ENCODE measurements at regions not wholly inside any gene's neighbourhood (a gene's known extent, or its start where the extent isn't known, plus 50 kb on each side); places are given as distances from the start of the nearest gene placed in this dataset.

DNA sequence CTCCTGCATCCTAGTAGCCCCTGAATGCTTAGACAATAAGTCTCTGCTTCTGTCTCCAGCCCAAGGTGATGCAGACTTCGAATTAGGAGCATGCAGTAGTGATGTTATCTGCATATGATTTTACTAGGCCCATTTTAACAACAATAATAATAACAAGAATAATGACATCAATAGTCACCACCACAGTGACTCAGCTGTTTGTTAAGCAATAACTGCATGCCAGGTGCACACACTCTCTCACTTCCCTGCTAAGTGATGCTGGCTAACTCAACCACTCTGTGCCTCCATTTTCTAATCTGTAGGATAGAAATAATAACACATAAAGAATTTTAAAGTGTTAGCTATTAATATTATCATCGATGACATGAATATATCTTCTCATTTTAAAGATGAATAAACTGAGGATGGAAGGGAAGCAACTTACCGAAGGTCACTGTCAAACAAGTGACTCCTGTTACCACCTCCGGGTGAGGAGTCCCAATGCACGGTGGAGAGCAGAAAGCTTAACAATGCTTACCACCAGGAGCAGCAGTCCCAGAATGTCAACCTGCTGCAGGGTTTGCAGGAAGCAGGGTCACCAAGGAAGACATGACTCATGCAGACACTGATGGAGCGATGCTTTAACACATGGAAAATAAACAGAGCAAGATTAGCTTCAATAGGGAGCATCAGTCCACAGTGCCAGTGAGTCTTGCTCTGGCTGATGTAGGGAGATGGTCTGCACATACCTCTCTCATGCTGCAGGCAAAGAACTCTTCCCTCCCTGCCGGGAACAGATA, 290.2 kb downstream of the SPATA17 start:
- H3K27ac ChIP-seq, result no peak overlapping the region
- WGBS, 2 donors (ENCODE audit: low coverage in 1 of 2), result 50 to 72% methylated on average over 2 to 7 of the region's 7 CpGs
- intact Hi-C loops (cut with DNase I; ENCODE audit: low total_unique reads) (no loop called here), in situ Hi-C loops (cut with MboI; ENCODE audit: low pct_ligation_motif_present in 1 of 4, low pct_unique_long_range_greater_than_20kb in 1 of 4, low sequenced_read_pairs in 3 of 4) (no loop called here)
- no peaks in the 10 kb centered on the region for H3K36me3 ChIP-seq
- TF ChIP-seq POLR2A (IDR thresholded peaks at IDR 0.05), result no peak
- no peak for TF ChIP-seq EP300 (IDR thresholded peaks at IDR 0.05; ENCODE audit: low read depth)
- TF ChIP-seq POLR2AphosphoS5 (IDR thresholded peaks at IDR 0.05), result no peak
- TF ChIP-seq, protein P1, sequence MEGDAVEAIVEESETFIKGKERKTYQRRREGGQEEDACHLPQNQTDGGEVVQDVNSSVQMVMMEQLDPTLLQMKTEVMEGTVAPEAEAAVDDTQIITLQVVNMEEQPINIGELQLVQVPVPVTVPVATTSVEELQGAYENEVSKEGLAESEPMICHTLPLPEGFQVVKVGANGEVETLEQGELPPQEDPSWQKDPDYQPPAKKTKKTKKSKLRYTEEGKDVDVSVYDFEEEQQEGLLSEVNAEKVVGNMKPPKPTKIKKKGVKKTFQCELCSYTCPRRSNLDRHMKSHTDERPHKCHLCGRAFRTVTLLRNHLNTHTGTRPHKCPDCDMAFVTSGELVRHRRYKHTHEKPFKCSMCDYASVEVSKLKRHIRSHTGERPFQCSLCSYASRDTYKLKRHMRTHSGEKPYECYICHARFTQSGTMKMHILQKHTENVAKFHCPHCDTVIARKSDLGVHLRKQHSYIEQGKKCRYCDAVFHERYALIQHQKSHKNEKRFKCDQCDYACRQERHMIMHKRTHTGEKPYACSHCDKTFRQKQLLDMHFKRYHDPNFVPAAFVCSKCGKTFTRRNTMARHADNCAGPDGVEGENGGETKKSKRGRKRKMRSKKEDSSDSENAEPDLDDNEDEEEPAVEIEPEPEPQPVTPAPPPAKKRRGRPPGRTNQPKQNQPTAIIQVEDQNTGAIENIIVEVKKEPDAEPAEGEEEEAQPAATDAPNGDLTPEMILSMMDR (IDR thresholded peaks at IDR 0.05), result no peak
- no peak for DNase-seq
- H3K27me3 ChIP-seq, result peaks cover 9% of the 10 kb centered on the region
- no peaks in the 10 kb centered on the region for H3K9me3 ChIP-seq
- no peaks in the 10 kb centered on the region for H3K4me1 ChIP-seq
- H3K4me3 ChIP-seq, result no peak overlapping the region

DNA sequence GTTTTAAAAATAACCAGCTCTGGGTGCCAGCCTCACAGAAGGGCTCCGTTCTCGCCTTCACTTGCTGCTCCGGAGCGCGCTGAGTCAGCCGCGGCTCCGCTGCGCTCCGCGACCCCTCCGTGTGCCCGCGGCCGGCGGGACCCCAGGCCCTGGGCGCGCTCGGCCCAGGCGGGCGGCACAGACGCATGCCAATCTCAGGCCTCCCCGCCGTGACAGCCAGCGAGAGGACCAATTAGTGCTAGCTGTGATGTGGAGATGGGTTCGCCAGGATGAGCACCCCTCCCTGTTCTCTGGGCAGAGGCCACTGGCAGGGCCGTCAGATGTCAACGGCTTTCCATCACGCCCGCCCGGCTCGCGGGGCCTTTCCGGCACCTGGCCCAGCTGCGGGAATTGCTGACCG, 293.8 kb downstream of the SPATA17 start:
- H3K4me3 ChIP-seq, result no peak overlapping the region
- DNase-seq, result no peak
- no peaks in the 10 kb centered on the region for H3K9me3 ChIP-seq
- no peaks in the 10 kb centered on the region for H3K4me1 ChIP-seq
- intact Hi-C loops (cut with DNase I; ENCODE audit: low total_unique reads) (no loop called here), in situ Hi-C loops (cut with MboI; ENCODE audit: low pct_ligation_motif_present in 1 of 4, low pct_unique_long_range_greater_than_20kb in 1 of 4, low sequenced_read_pairs in 3 of 4) (no loop called here)
- H3K27me3 ChIP-seq, result peaks cover 9% of the 10 kb centered on the region
- no peak for TF ChIP-seq POLR2AphosphoS5 (IDR thresholded peaks at IDR 0.05)
- no peak for TF ChIP-seq POLR2A (IDR thresholded peaks at IDR 0.05)
- TF ChIP-seq, protein P1 (IDR thresholded peaks at IDR 0.05), result no peak
- no peak for TF ChIP-seq EP300 (IDR thresholded peaks at IDR 0.05; ENCODE audit: low read depth)
- no peak overlapping the region for H3K27ac ChIP-seq
- WGBS, 2 donors (ENCODE audit: low coverage in 1 of 2), result 17 to 20% methylated on average over 21 to 31 of the region's 36 CpGs
- H3K36me3 ChIP-seq, result no peaks in the 10 kb centered on the region

DNA sequence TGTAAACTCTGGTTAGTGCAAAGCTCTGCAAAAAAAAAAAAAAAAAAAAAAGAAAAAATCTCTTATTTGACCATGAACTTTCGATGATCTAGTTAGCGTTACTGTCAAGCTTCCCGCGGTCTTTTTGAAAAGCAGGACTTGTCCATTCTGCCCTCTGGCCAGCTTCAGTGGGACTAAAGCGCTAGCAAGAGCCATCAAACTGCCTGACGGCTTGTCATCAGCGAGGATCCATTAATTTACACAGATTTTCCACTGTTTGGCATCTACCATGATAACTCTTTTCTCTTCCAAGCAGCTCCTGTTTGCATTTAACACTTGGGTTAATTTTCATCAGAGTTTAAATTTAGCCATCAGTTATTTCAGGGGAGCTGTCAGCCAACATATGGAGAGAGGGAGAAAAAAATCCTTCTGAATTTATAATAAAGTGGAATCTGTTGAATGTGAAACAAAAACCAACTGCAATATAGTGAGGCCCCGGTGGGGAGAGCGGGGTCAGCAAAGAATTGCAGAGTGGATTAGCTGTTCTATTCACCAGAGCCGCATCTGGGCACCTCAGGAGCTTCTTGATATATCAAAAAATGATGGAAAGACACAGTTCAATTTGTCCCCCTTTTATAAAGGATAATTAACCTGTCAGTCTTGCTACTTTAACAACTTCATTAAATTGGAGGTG, 298.2 kb downstream of the SPATA17 start:
- no peak for TF ChIP-seq POLR2AphosphoS5 (IDR thresholded peaks at IDR 0.05)
- no peak for TF ChIP-seq POLR2A (IDR thresholded peaks at IDR 0.05)
- TF ChIP-seq, protein P1 (IDR thresholded peaks at IDR 0.05), result no peak
- TF ChIP-seq EP300 (IDR thresholded peaks at IDR 0.05; ENCODE audit: low read depth), result no peak
- 78 to 79% methylated on average over 10 of the region's 10 CpGs for WGBS, 2 donors (ENCODE audit: low coverage in 1 of 2)
- intact Hi-C loops (cut with DNase I; ENCODE audit: low total_unique reads), result no loop called here
- Histone ChIP-seq H3K27ac (no peak overlapping the region), H3K27me3 (peaks cover 9% of the 10 kb centered on the region), H3K4me3 (no peak overlapping the region), H3K4me1 (no peaks in the 10 kb centered on the region), H3K9me3 (no peaks in the 10 kb centered on the region), H3K36me3 (no peaks in the 10 kb centered on the region)
- DNase-seq, result no peak
- in situ Hi-C loops (cut with MboI; ENCODE audit: low pct_ligation_motif_present in 1 of 4, low pct_unique_long_range_greater_than_20kb in 1 of 4, low sequenced_read_pairs in 3 of 4), result no loop called here

DNA sequence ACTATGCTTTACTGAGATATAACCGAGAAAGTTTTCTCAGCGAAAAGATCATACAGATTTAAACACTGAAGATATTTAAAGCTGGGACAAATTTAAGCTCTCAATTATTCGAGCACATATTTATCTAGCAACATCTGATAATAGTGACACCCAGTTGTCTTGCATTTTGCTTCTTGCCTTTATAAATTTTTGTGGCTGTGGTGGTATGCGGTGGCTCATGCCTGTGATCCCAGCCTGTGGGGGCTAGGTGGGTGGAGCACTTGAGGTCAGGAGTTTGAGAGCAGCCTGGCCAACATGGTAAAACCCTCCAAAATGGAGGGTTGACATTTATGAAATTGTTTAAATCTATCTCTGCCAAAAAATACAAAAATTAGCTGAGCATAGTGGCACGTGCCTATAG, 312.2 kb downstream of the SPATA17 start:
- Histone ChIP-seq H3K27ac (no peak overlapping the region), H3K36me3 (no peaks in the 10 kb centered on the region), H3K9me3 (no peaks in the 10 kb centered on the region), H3K4me3 (no peak overlapping the region), H3K27me3 (no peaks in the 10 kb centered on the region), H3K4me1 (no peaks in the 10 kb centered on the region)
- intact Hi-C loops (cut with DNase I; ENCODE audit: low total_unique reads) (no loop called here), in situ Hi-C loops (cut with MboI; ENCODE audit: low pct_ligation_motif_present in 1 of 4, low pct_unique_long_range_greater_than_20kb in 1 of 4, low sequenced_read_pairs in 3 of 4) (no loop called here)
- WGBS, 2 donors (ENCODE audit: low coverage in 1 of 2), result 70 to 79% methylated on average over 5 of the region's 5 CpGs
- no peak for DNase-seq
- TF ChIP-seq EP300 (IDR thresholded peaks at IDR 0.05; ENCODE audit: low read depth) (no peak), POLR2AphosphoS5 (IDR thresholded peaks at IDR 0.05) (no peak), POLR2A (IDR thresholded peaks at IDR 0.05) (no peak)
- TF ChIP-seq, protein P1 (IDR thresholded peaks at IDR 0.05), result no peak
